Brain pericyte (primary cell): ENCODE measurements at regions not wholly inside any gene's neighbourhood (a gene's known extent, or its start where the extent isn't known, plus 50 kb on each side); places are given as distances from the start of the nearest gene placed in this dataset.

Experiments
- DNase-seq: peaks from one replicate; pipeline ENCODE4 v3.0.0-alpha.2; 2012; ENCODE audit warnings: low read depth, low spot score

DNA sequence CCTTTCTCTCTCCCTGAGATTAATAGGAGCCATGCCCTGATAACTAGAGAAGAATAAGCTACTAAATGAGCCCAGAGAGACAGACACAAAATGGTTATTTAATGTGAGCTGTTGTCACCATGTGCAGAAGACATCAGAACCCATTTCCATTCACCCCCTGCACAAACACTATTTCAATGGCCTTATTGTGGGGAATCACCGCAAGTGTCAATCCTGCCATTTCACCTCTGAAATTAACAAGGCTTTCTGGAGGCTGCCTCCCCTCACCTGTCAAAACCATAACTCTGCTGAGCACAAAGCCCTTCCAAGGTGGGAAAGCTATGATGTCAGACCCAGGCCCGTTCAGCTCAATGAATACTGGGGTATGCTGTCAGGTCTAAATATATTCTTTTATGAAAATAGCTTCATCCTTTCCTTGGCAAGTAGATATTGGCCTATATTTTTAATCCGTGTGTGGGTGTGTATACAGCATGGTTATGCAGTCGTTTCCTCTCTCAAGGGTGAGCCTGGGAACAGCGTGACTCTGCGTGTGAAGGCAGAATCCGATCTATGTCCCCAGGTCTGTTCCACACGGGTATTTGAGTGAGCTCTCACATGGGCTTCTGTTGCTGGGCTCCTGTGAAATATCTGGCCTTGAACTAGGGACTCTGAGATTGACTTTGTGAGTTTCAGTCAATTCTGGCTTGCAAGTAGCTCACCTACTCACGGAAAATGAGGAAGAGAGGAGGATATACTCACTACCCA lies 266.3 kb downstream of the FBXW7 start:
- no peak for DNase-seq

DNA sequence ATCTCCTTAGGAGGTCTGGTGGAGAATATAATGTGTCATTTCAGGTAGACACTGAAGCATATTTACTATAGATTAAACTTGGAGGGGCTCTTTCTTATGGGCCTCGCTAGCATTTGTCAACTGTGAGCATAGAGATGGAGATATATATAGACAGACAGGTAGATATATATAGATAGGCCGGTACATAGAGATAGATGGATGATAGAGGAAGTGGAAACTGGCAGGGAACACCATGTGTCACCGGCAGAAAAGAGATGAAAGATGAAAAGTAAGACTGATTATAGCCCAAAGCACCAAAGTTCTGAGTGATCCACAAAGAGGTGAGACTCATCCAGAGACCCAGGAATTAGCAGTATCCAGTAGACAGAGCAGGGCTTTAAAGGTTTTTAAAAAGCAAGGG lies 268.1 kb downstream of the FBXW7 start:
- DNase-seq: no peak

DNA sequence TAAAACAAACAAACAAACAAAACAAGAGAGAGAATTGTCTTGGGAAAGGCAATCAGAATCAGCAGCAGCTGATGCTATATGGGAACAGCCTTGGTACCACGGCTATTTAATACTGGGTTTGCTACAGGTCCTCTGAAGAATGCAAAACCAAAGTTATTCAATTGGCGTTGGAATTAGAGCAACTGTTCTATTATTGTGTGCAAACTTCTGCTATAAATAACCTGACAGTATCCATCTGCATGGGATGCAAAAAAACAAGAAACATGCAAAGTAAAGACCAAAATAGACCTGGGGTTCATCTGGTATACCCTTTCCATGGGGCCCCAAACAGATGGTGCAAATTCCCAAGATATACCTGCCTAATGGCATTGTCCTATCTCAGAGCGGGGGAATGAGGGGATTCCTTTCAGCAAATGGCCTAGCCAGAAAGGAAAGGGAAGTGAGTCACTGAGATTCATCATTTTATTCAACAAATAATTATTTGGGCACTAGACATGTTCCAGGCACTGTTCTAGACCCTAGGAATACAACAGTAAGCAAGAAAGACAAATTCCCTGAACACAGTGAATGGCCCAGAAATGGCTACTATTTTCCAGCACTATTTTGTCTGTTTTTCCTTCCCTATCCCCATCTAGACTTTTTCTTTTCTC lies 268.9 kb downstream of the FBXW7 start:
- DNase-seq: no peak

DNA sequence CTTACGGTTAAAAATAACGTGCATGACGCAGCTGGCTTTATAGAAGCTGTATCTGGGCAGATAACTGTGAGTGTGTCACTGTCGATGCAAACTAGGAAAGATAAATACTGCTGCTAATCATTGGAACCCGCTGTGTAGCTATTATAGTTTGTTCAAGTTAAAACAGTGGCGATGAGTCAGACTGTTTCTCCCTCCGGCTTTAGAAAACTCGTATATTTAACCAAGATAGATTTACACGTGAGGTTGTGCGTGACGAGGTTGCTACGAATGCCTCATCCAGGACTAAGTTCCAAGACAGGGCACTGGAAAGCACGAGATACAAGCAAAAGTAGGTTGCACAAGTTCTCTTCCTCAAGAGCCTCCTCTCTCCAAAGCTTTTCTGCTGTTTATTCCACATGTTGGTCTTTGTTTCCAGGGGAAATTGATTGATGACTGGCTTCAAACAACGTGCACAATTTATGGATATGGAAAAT lies 270.7 kb downstream of the FBXW7 start:
- peak; percentile 73 for DNase-seq

DNA sequence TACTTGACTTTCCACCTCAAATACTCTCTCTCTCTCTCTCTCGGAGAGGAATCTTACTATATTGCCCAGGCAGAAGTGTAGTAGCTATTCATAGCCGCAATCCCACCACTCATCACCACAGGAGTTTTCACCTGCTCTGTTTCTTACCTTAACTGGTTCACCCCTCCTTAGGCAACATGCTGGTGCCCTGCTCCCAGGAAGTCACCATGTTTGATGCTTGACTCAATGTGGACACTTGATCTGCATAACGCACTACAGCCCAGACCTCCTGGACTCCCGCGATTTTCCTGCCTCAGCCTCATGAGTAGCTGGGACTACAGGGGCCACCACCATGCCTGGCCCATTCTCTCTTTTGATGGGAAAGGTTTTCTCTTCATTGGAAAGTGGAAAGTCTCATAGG lies 271.8 kb downstream of the FBXW7 start:
- DNase-seq: no peak

DNA sequence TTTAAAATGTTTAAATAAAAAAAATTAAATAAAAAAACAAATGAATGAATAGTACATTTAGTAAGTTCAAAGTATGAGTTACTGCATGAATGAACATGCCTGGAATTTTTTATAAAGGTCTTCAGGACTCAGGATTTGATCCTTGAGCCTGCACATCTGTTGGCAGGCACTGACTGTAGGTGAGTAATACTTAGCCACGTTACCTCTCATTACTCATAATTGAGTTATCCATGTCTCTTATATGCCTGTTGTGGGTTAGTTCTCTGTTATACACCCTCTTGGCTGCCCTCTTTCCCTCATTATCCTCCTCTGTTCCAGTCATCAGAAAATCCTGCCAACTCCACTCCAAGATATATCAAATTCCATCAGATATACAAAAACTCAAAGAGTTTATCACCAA lies 276.0 kb downstream of the FBXW7 start:
- no peak for DNase-seq

DNA sequence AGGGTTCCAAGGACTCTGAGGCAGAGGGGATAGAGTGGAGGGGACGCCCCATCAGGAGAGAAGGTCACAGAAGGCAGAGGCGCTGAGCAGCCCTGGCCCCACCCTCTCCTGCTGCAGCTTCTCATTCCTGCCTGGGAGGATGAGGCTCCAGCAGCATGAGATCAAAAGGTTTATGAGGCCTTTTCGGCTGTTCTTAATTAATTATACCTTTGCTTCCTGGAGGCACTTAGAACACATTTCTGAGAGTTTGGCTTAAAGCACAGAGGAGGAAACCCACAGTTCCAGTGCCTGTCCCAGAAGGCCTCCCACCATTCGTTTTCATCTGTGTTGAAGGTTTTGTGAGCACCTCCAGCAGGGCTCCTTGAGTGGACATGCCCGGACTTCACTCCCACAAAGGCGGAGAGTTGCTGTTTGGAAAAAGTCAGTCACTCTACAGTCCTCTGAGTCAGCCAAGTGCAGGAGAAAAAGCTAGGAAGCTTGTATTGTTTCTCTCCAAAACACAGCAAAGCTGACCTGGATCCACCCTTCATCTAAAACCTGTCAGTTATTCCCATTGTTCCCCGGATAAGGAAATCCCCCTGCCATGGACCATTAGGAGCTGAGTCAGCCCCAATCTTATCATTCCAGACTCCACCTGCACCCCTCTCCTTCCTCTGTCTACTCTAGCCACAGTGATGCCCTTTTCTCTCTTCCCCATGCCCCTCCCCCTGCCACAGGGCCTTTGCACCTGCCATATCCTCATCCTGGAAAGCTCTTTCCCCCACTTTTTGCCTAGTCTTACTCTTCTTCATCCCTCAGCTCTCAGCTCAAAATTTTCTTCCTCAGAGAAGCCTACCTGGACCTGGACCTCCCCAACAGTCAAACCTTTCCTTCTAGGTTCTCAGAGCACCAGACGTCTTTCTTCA lies 276.8 kb downstream of the FBXW7 start:
- DNase-seq: no peak

DNA sequence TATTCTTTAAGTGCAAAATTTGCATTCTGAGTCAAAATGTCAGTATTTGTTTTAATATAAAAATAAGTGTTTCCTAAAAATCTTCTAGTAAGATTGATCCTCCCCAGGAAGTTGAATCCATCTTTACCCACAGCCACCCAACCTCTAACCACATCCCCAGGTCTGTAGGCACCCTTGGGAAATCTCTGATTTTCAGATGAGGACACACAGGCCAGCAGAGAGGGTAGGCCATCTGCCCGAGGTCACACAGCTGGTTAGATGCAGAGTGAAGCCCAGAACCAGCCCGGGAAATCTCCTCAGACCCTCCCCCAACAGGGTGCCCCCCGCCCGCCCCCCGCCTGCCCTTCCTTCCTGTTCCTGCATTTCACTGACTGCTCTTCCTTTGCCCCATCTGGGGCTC lies 277.5 kb downstream of the FBXW7 start:
- DNase-seq: no peak

DNA sequence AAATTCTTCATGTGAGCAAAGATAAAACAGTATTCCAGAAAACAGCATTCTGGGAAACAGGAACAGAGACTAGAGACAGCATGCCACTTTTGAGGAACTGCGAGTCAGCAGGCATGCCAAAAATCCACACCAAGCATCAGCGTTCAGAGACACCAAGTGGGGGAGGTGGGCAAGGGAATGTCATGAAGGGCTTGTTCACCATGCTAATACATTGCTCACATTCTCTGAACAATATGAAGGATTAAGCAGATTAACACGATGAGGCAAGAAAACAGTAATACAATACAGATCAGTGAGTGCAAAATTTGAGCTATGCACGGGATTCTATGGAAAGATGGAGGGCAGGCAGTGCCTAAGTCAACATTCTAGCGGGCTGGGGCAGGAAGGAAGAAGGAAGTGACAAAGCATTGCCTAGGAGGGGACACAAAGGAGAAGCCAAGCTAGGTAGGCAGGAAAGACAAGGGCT lies 278.3 kb downstream of the FBXW7 start:
- no peak for DNase-seq

DNA sequence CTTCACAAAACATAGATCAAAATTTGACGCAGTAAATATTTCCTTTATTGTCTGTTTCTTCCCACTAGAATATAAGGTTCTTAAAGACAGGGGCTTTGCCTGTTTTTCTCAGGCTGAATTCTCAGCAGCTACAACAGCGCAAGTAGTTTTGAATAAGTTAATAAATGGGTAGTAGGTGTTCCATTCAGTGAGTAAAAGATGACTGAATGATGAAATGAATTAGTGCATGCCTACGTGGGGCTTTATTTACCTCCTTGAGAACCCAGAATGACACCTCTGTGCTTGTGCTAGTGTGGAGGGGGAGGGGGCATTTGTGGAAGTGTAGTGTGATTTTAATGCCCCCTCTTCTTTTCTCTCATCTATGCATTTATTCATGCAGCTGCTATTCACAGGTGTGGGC lies 278.9 kb downstream of the FBXW7 start:
- no peak for DNase-seq

DNA sequence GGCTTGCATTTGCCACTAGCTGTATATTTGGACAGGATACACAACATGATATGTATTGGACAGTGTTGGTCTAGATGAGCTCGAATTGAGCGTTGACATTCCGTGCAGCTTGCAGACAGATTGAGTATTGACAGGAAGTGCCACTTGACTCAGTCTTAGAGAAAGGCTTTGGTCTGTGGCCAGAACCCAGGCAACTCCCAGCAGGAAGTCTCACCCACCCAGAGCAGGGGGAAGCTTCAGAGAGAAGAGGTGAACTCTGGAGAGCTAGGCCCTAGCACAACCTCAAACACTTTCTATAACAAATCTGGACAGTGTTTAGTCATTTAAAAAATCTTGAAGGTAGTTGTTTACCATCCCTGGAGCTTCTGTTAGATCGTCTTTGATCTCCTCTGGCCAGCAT lies 280.5 kb downstream of the FBXW7 start:
- no peak for DNase-seq

DNA sequence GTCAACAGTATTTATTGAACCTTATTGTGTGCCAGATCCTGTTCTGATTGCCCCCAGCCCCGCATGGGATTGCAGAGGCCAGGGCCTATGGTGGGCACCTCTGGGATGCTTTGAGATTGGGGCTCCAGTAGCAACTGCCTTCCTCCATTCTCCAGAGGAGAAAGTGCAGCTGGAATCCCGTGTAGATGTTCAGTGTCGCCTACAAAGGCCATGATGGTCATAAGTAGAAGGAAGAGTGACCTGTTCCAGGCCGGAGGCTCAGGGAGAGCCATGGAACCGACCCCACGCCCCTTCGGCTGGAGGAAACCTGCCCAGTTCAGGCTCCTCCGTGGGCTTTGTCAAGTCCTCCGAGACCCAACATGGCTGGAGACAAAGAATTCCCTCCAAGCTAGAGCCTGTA lies 287.5 kb downstream of the FBXW7 start:
- no peak for DNase-seq

DNA sequence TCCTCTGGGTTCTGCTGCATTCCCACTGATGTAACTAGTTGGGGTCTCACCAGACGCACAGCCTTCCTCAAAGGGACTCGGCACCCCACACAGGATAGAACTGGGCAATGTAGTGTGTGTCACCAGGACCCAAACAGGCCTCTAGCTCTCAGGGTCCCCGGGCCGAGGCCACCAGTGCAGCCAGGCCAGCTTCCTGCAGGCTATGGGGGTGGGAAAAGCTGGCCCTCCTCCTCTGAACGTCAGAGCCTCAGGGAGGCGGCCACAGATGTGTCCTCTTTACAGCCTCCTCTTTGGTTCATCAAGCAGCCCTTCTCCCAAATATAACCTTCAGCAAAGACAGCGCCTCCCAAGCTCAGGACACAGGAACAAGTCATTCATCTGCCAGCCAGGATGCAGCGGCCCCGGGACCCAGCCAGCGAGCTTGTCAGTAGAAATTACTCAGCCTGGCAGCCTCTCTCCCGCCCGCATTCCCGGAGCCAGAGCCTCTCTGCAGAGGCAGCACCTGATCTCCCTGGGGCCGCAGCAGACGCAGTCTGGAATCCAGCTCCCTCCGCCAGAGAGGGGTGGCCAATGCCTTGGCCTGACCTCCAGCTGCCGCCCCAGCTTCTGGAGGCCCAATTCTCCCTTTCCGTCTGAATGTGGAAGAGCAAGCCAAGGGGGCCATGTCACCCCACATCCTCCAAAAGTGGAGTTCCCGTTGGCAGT lies 288.5 kb downstream of the FBXW7 start:
- DNase-seq: no peak

DNA sequence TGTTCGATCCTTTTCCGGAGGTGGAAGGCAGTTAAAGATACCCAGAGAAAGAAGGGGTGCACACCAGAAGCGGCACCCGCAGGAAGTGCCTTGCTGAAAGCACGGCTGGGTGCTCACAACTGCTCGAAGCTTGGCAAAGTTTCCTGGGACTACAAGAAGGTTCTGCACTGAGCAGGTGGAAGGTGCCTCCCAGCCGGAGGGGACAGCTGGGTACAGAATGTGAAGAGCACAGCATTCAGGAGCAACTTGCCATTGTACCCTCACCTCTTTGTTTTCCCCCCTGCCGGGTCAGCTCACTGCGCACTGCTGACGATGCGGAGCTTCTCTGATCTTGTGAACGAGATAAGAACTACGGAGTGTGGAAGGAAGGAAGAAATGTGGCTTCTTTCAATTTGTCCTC lies 289.2 kb downstream of the FBXW7 start:
- DNase-seq: no peak

DNA sequence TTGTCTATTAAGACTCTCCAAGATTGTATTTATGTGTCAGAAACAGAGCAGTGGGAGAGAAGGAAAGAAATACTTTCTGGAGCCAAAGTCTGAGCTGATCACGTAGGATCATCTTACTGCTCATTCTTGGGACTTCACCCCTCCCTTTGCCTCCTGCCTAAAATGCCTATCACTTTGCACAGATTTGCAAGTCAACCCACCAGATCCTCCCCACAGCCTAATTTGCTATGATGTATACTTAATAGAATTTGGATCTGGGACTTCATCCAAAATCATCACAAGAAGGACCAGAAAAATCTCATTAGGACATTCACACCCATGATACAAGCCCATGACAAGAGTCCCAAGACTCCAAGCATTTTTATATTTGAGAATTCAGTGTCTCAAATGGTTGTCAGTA lies 290.2 kb downstream of the FBXW7 start:
- DNase-seq: no peak

DNA sequence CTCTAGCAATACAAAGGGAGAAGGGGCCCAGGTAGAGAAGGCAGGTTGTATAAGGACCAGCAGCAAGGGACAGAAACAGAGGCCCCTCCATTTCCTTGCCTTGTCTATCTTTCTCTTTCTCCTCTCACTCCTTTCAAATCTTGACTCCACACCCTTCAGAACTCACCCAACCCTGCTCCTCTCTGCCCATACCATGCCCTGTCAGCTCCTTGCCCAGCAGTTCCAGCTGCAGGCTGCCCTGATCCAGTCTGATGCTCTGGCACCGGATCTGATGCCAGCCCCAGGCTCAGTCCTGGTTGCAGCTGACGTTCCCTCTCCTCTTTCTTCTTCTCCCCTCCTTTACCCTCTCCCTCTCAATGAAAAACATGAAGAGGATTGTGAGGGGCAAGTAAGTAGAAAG lies 291.2 kb downstream of the FBXW7 start:
- no peak for DNase-seq

DNA sequence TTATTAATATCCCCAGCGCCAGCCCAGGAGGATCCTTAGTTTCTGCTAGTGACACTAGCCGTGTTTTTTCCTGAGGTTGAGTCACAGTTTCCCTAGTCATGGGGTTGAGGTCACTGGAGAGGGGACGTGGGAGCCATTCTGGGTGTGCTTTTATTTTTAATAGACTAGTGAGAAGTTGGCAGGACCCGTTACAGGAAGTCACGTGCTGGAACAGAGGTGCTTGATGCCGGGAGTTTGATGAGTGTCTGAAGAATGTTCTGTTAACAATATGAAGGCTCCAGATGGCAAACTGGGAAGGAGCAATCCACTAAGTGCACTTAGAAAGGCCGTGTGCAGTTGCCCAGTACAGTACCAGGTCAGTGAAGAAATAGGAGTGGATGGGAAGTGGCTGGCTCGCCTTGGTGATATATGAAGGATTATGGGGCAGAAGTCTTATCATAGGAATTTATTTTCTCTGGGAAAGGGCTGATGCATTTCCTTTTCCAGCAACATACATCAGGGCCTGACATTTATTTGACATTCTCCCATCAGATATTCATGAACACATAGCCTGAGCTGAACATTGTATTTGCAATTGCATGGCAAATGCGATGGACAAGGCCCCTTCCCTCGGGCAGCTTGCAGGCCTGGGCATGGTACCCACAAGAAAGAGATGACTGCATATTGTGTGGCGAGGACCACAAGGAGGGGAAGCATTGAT lies 291.8 kb downstream of the FBXW7 start:
- no peak for DNase-seq

DNA sequence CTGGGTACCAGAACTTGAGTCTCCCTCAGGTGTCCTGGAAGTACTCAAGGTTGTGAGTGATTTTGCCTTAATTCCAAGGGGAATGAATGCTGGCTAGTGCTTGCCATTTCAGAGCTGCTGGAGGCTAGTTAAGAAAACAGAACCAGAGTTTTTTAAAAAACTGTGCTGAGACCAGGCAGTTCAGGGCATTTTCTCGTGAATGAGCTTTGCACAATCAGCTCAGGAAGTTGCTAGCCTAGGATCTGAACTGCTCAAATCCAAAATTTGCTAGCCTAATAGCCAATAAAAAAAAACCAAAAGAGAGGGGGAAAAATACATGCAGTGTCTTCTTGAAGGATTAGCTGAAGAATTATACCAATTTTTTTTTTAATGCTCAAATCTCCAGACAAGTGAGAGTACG lies 292.7 kb downstream of the FBXW7 start:
- no peak for DNase-seq

DNA sequence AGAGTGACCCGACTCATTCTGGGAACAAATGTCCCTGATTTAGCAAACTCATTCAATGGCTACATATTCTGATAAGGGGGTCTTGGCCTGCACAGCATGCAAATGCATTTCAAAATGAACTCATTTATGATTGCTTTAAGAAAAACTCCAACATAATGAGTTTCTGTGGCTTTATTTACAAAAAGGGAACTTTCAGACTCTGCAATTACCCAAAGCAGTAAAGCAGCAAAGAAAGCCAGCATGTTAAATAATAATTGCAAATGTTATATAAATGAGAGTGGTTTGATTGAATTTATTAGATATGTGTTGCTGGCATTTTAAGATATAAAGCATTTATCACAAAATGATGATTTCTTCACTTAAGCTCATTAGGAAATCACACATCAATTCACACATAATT lies 295.7 kb downstream of the FBXW7 start:
- no peak for DNase-seq

DNA sequence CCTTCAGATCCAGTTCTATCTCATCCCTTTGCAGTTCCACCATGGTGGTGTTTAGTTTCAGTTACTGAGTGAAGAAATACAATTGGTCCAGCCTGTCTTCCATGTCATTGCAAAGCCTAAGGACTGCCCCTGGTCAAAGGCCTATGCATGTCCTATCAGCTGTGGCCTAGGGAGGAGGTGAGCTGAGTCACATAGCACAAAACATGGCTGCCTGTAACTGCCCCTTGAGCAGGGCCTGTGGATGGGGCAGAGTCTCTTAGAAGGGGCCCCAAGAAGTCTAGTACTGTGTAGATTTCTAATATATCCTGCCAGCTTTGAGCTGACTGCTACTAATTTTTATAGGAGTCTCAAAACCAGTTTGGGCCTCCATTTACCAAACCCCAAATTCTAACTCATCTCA lies 296.7 kb downstream of the FBXW7 start:
- no peak for DNase-seq

DNA sequence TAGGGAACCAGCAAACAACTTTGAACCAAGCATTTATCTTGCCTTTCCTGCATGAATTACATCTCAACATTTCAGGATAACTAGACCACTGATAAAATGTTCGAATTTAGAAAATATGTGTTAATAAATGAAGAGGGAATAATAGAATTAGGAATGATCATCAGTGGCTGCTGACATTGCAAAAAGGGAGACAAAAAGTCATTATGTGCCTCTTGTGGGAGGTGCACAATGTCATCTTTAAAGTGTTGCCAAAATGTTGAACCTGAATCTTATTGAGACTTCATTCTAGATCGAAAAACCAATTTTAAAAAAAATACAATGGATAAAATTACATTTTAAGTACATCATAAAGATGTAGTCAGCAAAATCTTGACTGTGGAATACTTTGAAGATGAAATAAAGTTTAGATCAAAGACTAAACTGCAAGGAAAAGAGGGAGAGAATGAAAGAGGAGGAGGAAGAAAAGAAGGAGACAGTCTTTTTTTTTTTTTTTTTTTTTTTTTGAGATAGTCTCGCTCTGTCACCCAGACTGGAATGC lies 299.3 kb downstream of the FBXW7 start:
- no peak for DNase-seq
